H9 (cell line): ENCODE measurements at regions not wholly inside any gene's neighbourhood (a gene's known extent, or its start where the extent isn't known, plus 50 kb on each side); places are given as distances from the start of the nearest gene placed in this dataset.

ENCODE experiments used
- DNase-seq: peaks from one replicate; pipeline ENCODE4 v3.0.0-alpha.2; 2017
- H2AFZ ChIP-seq: one replicate; pipeline ENCODE4 v1.6.1; 2013; ENCODE audit warnings: mild to moderate bottlenecking, low read length, control low read depth, moderate library complexity
- H2AK5ac ChIP-seq: 2 replicates; pipeline ENCODE4 v1.6.1; 2013; ENCODE audit warnings: low read length, control low read depth, mixed read lengths; ENCODE audit not compliant: insufficient read length
- H2BK120ac ChIP-seq: one replicate; pipeline ENCODE4 v1.6.1; 2013; ENCODE audit warnings: low read depth, mild to moderate bottlenecking, low read length, control low read depth, inconsistent platforms; ENCODE audit not compliant: poor library complexity, severe bottlenecking
- H2BK12ac ChIP-seq: 2 replicates; pipeline ENCODE4 v1.6.1; 2013; ENCODE audit warnings: low read length, control low read depth, mixed read lengths, low read depth; ENCODE audit not compliant: insufficient read length
- H2BK15ac ChIP-seq: 2 replicates; pipeline ENCODE4 v1.6.1; 2013; ENCODE audit warnings: low read depth, low read length, control low read depth
- H2BK20ac ChIP-seq: one replicate; pipeline ENCODE4 v1.6.1; 2013; ENCODE audit warnings: low read depth, mild to moderate bottlenecking, low read length, control low read depth, inconsistent platforms; ENCODE audit not compliant: poor library complexity, severe bottlenecking
- H2BK5ac ChIP-seq: 2 replicates; pipeline ENCODE4 v1.6.1; 2013; ENCODE audit warnings: low read length, control low read depth, mixed read lengths; ENCODE audit not compliant: insufficient read length
- H3K14ac ChIP-seq: 2 replicates; pipeline ENCODE4 v1.6.1; 2013; ENCODE audit warnings: low read length, control low read depth; ENCODE audit not compliant: insufficient read depth
- H3K18ac ChIP-seq: 2 replicates; pipeline ENCODE4 v1.6.1; 2013; ENCODE audit warnings: low read depth, mild to moderate bottlenecking, mixed read lengths, low read length, control low read depth; ENCODE audit not compliant: insufficient read length
- H3K23ac ChIP-seq: 2 replicates; pipeline ENCODE4 v1.6.1; 2013; ENCODE audit warnings: low read length, control low read depth, mixed read lengths, low read depth; ENCODE audit not compliant: insufficient read length
- H3K23me2 ChIP-seq: 2 replicates; pipeline ENCODE4 v1.6.1; 2013; ENCODE audit warnings: low read depth, mild to moderate bottlenecking, mixed read lengths, low read length, control low read depth; ENCODE audit not compliant: insufficient read length, poor library complexity, severe bottlenecking
- H3K27ac ChIP-seq: 2 replicates; pipeline ENCODE4 v1.5.1; 2013; ENCODE audit warnings: low read length, control low read depth, mixed read lengths, low read depth; ENCODE audit not compliant: insufficient read length
- H3K27me3 ChIP-seq: 2 replicates; pipeline ENCODE4 v1.6.1; 2013; ENCODE audit warnings: low read length, control low read depth, inconsistent platforms; ENCODE audit not compliant: insufficient read depth
- H3K4ac ChIP-seq: 2 replicates; pipeline ENCODE4 v1.6.1; 2013; ENCODE audit warnings: low read depth, mild to moderate bottlenecking, control low read depth, inconsistent platforms, low read length, moderate library complexity
- H3K4me1 ChIP-seq: 2 replicates; pipeline ENCODE4 v1.6.1; 2013; ENCODE audit warnings: low read length, control low read depth, inconsistent platforms; ENCODE audit not compliant: insufficient read depth
- H3K4me2 ChIP-seq: 2 replicates; pipeline ENCODE4 v1.6.1; 2013; ENCODE audit warnings: low read length, control low read depth, mixed read lengths; ENCODE audit not compliant: insufficient read length, insufficient read depth
- H3K56ac ChIP-seq: 2 replicates; pipeline ENCODE4 v1.6.1; 2013; ENCODE audit warnings: low read depth, mild to moderate bottlenecking, mixed read lengths, low read length, control low read depth; ENCODE audit not compliant: insufficient read length
- H3K79me1 ChIP-seq: 2 replicates; pipeline ENCODE4 v1.6.1; 2013; ENCODE audit warnings: low read depth, mild to moderate bottlenecking, moderate library complexity, low read length, control low read depth, inconsistent platforms; ENCODE audit not compliant: insufficient read depth, poor library complexity, severe bottlenecking
- H3K79me2 ChIP-seq: 2 replicates; pipeline ENCODE4 v1.6.1; 2013; ENCODE audit warnings: low read length, control low read depth, inconsistent platforms; ENCODE audit not compliant: insufficient read depth
- H3K9ac ChIP-seq: 2 replicates; pipeline ENCODE4 v1.6.1; 2013; ENCODE audit warnings: low read length, control low read depth, mixed read lengths; ENCODE audit not compliant: insufficient read length; ENCODE audit errors: extremely low read depth
- H3K9me3 ChIP-seq: one replicate; pipeline ENCODE4 v1.6.1; 2013; ENCODE audit warnings: low read depth, low read length, inconsistent platforms; ENCODE audit not compliant: control insufficient read depth
- H3T11ph ChIP-seq: one replicate; pipeline ENCODE4 v1.6.1; 2013; ENCODE audit warnings: mild to moderate bottlenecking, low read length, control low read depth, inconsistent platforms
- H4K20me1 ChIP-seq: one replicate; pipeline ENCODE4 v1.6.1; 2013; ENCODE audit not compliant: control insufficient read depth, insufficient read length, insufficient read depth
- H4K5ac ChIP-seq: 2 replicates; pipeline ENCODE4 v1.6.1; 2013; ENCODE audit warnings: low read depth, mild to moderate bottlenecking, mixed read lengths, low read length, control low read depth; ENCODE audit not compliant: insufficient read length
- H4K8ac ChIP-seq: replicated peaks from 2 replicates; pipeline ENCODE4 v1.6.1; 2013; ENCODE audit warnings: low read length, control low read depth, mixed read lengths, low read depth; ENCODE audit not compliant: insufficient read length
- H4K91ac ChIP-seq: 2 replicates; pipeline ENCODE4 v1.6.1; 2013; ENCODE audit warnings: low read depth, mild to moderate bottlenecking, moderate library complexity, mixed read lengths, low read length, control low read depth; ENCODE audit not compliant: insufficient read length
- H3K27ac Mint-ChIP-seq, 3 experiments: 2 replicates in 2 of 3; 3 replicates in 1 of 3; pipeline ENCODE4 v1.8.0; 2020 to 2021; ENCODE audit warnings: mixed read lengths in 3 of 3, mild to moderate bottlenecking in 1 of 3, moderate library complexity in 1 of 3
- H3K27me3 Mint-ChIP-seq: 2 replicates; pipeline ENCODE4 v1.8.0; 2021; ENCODE audit warnings: low read depth, mild to moderate bottlenecking, moderate library complexity, mixed read lengths
- H3K36me3 Mint-ChIP-seq, 3 experiments: 2 replicates in 2 of 3; 3 replicates in 1 of 3; pipeline ENCODE4 v1.8.0; 2020 to 2021; ENCODE audit warnings: low read depth in 3 of 3, mixed read lengths in 3 of 3; ENCODE audit not compliant: insufficient read depth in 1 of 3
- H3K4me1 Mint-ChIP-seq, 2 experiments: 2 replicates each; pipeline ENCODE4 v1.8.0; 2020; ENCODE audit warnings: mixed read lengths in 2 of 2
- H3K4me3 Mint-ChIP-seq, 2 experiments: 2 replicates in 1 of 2; 3 replicates in 1 of 2; pipeline ENCODE4 v1.8.0; 2020 to 2021; ENCODE audit warnings: mild to moderate bottlenecking in 2 of 2, mixed read lengths in 2 of 2, moderate library complexity in 1 of 2
- H3K9me3 Mint-ChIP-seq, 2 experiments: 2 replicates in 1 of 2; 3 replicates in 1 of 2; pipeline ENCODE4 v1.8.0; 2020; ENCODE audit warnings: mild to moderate bottlenecking in 2 of 2, mixed read lengths in 2 of 2, moderate library complexity in 1 of 2
- WGBS: extraction: QIAGEN DNeasy Blood & Tissue Kit; methylation state at CpG from one replicate; pipeline ENCODE4 v1.1.7; 2013; ENCODE audit warnings: missing lambda C conversion rate, low lambda C conversion rate, mixed read lengths; ENCODE audit not compliant: insufficient read length; ENCODE audit errors: extremely low coverage; 5-methylcytosine and 5-hydroxymethylcytosine counted together
- TF ChIP-seq, protein P1 (sequence below): fragments of 200-600 bp; sonication (generic); conservative IDR thresholded peaks from 3 replicates; pipeline ENCODE4 v1.8.0; 2021; ENCODE audit warnings: antibody characterized with exemption, mild to moderate bottlenecking

GRCh38 chr6:2375443-2375842 lies 130.0 kb upstream of the GMDS start:
- Histone ChIP-seq H3T11ph (no peak overlapping the region), H2BK15ac (no peak overlapping the region), H3K79me2 (no peaks in the 10 kb centered on the region), H2AK5ac (no peak overlapping the region), H3K14ac (no peak overlapping the region), H3K9me3 (no peaks in the 10 kb centered on the region), H4K5ac (no peak overlapping the region), H4K91ac (no peak overlapping the region), H3K4me1 (no peaks in the 10 kb centered on the region), H3K56ac (no peak overlapping the region), H3K4me2 (no peak overlapping the region), H3K27me3 (no peaks in the 10 kb centered on the region), H2BK120ac (no peak overlapping the region), H2BK20ac (no peak overlapping the region), H3K79me1 (no peaks in the 10 kb centered on the region), H2BK5ac (no peak overlapping the region), H3K23me2 (peaks cover 3% of the 10 kb centered on the region), H3K23ac (no peak overlapping the region), H2AFZ (no peak overlapping the region), H2BK12ac (no peak overlapping the region), H3K4ac (no peak overlapping the region), H3K9ac (no peak overlapping the region), H4K20me1 (no peaks in the 10 kb centered on the region), H3K27ac (no peak overlapping the region), H3K18ac (no peak overlapping the region), H4K8ac (no peak overlapping the region)
- Mint-ChIP-seq H3K4me1 (no peaks in the 10 kb centered on the region), H3K36me3 (no peaks in the 10 kb centered on the region), H3K4me3 (no peak overlapping the region), H3K27ac (no peak overlapping the region), H3K9me3 (no peaks in the 10 kb centered on the region), H3K27me3 (no peaks in the 10 kb centered on the region)
- TF ChIP-seq, protein P1, sequence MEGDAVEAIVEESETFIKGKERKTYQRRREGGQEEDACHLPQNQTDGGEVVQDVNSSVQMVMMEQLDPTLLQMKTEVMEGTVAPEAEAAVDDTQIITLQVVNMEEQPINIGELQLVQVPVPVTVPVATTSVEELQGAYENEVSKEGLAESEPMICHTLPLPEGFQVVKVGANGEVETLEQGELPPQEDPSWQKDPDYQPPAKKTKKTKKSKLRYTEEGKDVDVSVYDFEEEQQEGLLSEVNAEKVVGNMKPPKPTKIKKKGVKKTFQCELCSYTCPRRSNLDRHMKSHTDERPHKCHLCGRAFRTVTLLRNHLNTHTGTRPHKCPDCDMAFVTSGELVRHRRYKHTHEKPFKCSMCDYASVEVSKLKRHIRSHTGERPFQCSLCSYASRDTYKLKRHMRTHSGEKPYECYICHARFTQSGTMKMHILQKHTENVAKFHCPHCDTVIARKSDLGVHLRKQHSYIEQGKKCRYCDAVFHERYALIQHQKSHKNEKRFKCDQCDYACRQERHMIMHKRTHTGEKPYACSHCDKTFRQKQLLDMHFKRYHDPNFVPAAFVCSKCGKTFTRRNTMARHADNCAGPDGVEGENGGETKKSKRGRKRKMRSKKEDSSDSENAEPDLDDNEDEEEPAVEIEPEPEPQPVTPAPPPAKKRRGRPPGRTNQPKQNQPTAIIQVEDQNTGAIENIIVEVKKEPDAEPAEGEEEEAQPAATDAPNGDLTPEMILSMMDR = no peak
- DNase-seq = no peak
- WGBS = no CpG with 5 or more reads among the region's 17 CpGs
